NCI-H345 (cell line): ENCODE measurements at regions not wholly inside any gene's neighbourhood (a gene's known extent, or its start where the extent isn't known, plus 50 kb on each side); places are given as distances from the start of the nearest gene placed in this dataset.

ENCODE experiments used
- DNase-seq: peaks from one replicate; lab custom pipeline; 2025; lab: John Stamatoyannopoulos, UW

GRCh38 chr10:3538656-3539531 lies 246.1 kb downstream of the KLF6 start:
- peak; percentile 34 for DNase-seq

GRCh38 chr10:3538291-3538655 lies 246.7 kb downstream of the KLF6 start:
- DNase-seq: peak; percentile 20

- DNase-seq: peak; percentile 41
These were observed 247.5 kb downstream of the KLF6 start for GRCh38 chr10:3537518-3537917.

- no peak for DNase-seq
These were observed 250.0 kb downstream of the KLF6 start for GRCh38 chr10:3535001-3535400.

GRCh38 chr10:3534433-3534832 lies 250.6 kb downstream of the KLF6 start:
- no peak for DNase-seq

- DNase-seq: no peak
These were observed 251.7 kb downstream of the KLF6 start for GRCh38 chr10:3533296-3533695.

- no peak for DNase-seq
These were observed 252.4 kb downstream of the KLF6 start for GRCh38 chr10:3532644-3533043.

- no peak for DNase-seq
These were observed 253.3 kb downstream of the KLF6 start for GRCh38 chr10:3531670-3532069.

GRCh38 chr10:3530783-3531645 lies 254.0 kb downstream of the KLF6 start:
- DNase-seq: no peak

GRCh38 chr10:3530346-3530745 lies 254.7 kb downstream of the KLF6 start:
- DNase-seq: no peak

GRCh38 chr10:3529691-3530090 lies 255.3 kb downstream of the KLF6 start:
- DNase-seq: no peak

- DNase-seq: no peak
These were observed 256.1 kb downstream of the KLF6 start for GRCh38 chr10:3528823-3529403.

GRCh38 chr10:3528271-3528670 lies 256.7 kb downstream of the KLF6 start:
- DNase-seq: no peak

GRCh38 chr10:3527869-3528268 lies 257.1 kb downstream of the KLF6 start:
- no peak for DNase-seq

- DNase-seq: no peak
These were observed 258.1 kb downstream of the KLF6 start for GRCh38 chr10:3526727-3527501.

- DNase-seq: no peak
These were observed 259.1 kb downstream of the KLF6 start for GRCh38 chr10:3525832-3526449.

GRCh38 chr10:3524086-3524960 lies 260.7 kb downstream of the KLF6 start:
- DNase-seq: no peak

- no peak for DNase-seq
These were observed 261.5 kb downstream of the KLF6 start for GRCh38 chr10:3523309-3524050.

- no peak for DNase-seq
These were observed 268.1 kb downstream of the KLF6 start for GRCh38 chr10:3516923-3517255.
